H1 (cell line): ENCODE measurements at regions not wholly inside any gene's neighbourhood (a gene's known extent, or its start where the extent isn't known, plus 50 kb on each side); places are given as distances from the start of the nearest gene placed in this dataset.

ENCODE experiments used
- CTCF ChIA-PET: fragments of 300-600 bp; sonication (Branson Sonifier 250); formaldehyde crosslinking; loops from one replicate; lab custom pipeline; 2021; ENCODE audit not compliant: partially characterized antibody; lab: Charles Lee
- POLR2A ChIA-PET: fragments of 300-600 bp; sonication (Branson Sonifier 250); formaldehyde crosslinking; loops from one replicate; lab custom pipeline; 2021; ENCODE audit warnings: inconsistent platforms; ENCODE audit not compliant: partially characterized antibody; lab: Charles Lee
- DNase-seq, 2 experiments: peaks; one replicate each; pipeline versions ENCODE4 v3.0.0 to v3.0.0-alpha.2; 2010 to 2022; ENCODE audit warnings: low spot score in 2 of 2, low read depth in 1 of 2, mixed read lengths in 1 of 2
- FAIRE-seq: peaks from 2 replicates; lab custom pipeline; 2011; peaks lifted over from hg19 to GRCh38; lab: Jason Lieb, UNC
- H2AFZ ChIP-seq: 2 replicates; pipeline ENCODE4 v1.8.1; 2012; ENCODE audit warnings: low read length, inconsistent platforms
- H2AK5ac ChIP-seq: 2 replicates; pipeline ENCODE4 v1.6.1; 2013; ENCODE audit warnings: low read depth, low read length
- H2BK120ac ChIP-seq: replicated peaks from 2 replicates; pipeline ENCODE3; 2013; ENCODE audit warnings: low read depth, low read length, inconsistent platforms
- H2BK12ac ChIP-seq: 2 replicates; pipeline ENCODE4 v1.6.1; 2013; ENCODE audit warnings: low read depth, low read length
- H2BK15ac ChIP-seq: 2 replicates; pipeline ENCODE4 v1.6.1; 2013; ENCODE audit warnings: low read length
- H2BK20ac ChIP-seq: 2 replicates; pipeline ENCODE4 v1.6.1; 2013; ENCODE audit warnings: low read length
- H2BK5ac ChIP-seq: 2 replicates; pipeline ENCODE4 v1.6.1; 2013; ENCODE audit warnings: low read depth, low read length
- H3K14ac ChIP-seq: 2 replicates; pipeline ENCODE4 v1.6.1; 2013; ENCODE audit warnings: inconsistent platforms; ENCODE audit not compliant: insufficient read length
- H3K18ac ChIP-seq: 2 replicates; pipeline ENCODE4 v1.6.1; 2013; ENCODE audit warnings: low read length; ENCODE audit errors: extremely low read depth
- H3K23ac ChIP-seq: 2 replicates; pipeline ENCODE4 v1.6.1; 2013; ENCODE audit warnings: inconsistent platforms; ENCODE audit not compliant: insufficient read length
- H3K23me2 ChIP-seq: 2 replicates; pipeline ENCODE4 v1.6.1; 2013; ENCODE audit warnings: low read depth, low read length
- H3K27ac ChIP-seq: 2 replicates; pipeline ENCODE4 v1.6.1; 2011; ENCODE audit warnings: low read depth, low read length, inconsistent platforms
- H3K27me3 ChIP-seq, 4 experiments: replicated peaks in 1 of 4; 1 replicate in 1 of 4; 2 replicates in 3 of 4; pipeline versions ENCODE4 v1.6.1 to v1.8.1; 2011 to 2013; ENCODE audit warnings: low read length in 3 of 4, mild to moderate bottlenecking in 3 of 4, inconsistent platforms in 2 of 4, mixed read lengths in 2 of 4, moderate library complexity in 1 of 4; ENCODE audit not compliant: control insufficient read depth in 3 of 4, insufficient read depth in 3 of 4; ENCODE audit errors: extremely low read depth in 1 of 4
- H3K36me3 ChIP-seq, 4 experiments: 2 replicates each; pipeline versions ENCODE4 v1.6.1 to v1.8.1; 2011 to 2013; ENCODE audit warnings: mild to moderate bottlenecking in 4 of 4, low read length in 3 of 4, moderate library complexity in 2 of 4, control low read depth in 1 of 4, inconsistent platforms in 1 of 4; ENCODE audit not compliant: insufficient read depth in 4 of 4, control insufficient read depth in 2 of 4
- H3K4ac ChIP-seq: replicated peaks from 2 replicates; pipeline ENCODE3; 2013; ENCODE audit warnings: low read length, low read depth, mixed read lengths, inconsistent platforms; ENCODE audit not compliant: insufficient read length
- H3K4me1 ChIP-seq, 4 experiments: replicated peaks in 1 of 4; 1 replicate in 1 of 4; 2 replicates in 3 of 4; pipeline versions ENCODE4 v1.6.1 to v1.8.1; 2011 to 2013; ENCODE audit warnings: low read length in 3 of 4, inconsistent platforms in 2 of 4, mixed read lengths in 1 of 4; ENCODE audit not compliant: insufficient read depth in 4 of 4, control insufficient read depth in 3 of 4
- H3K4me2 ChIP-seq, 2 experiments: 2 replicates each; pipeline versions ENCODE4 v1.6.1 to v1.8.1; 2011 to 2013; ENCODE audit warnings: low read depth in 2 of 2, low read length in 2 of 2, control low read depth in 1 of 2, inconsistent platforms in 1 of 2, mild to moderate bottlenecking in 1 of 2; ENCODE audit not compliant: insufficient read depth in 1 of 2
- H3K4me3 ChIP-seq, 4 experiments: fragments of 200-600, 300-600 bp in 1 of 4; sonication (generic), shearing (Covaris generic), sonication (Bioruptor Twin) in 1 of 4; 2 replicates each; pipeline versions ENCODE4 v1.5.1 to v1.8.1; 2011 to 2016; ENCODE audit warnings: low read length in 4 of 4, low read depth in 3 of 4, control low read depth in 2 of 4, inconsistent platforms in 2 of 4, mild to moderate bottlenecking in 2 of 4, mixed read lengths in 1 of 4, moderate library complexity in 1 of 4; ENCODE audit not compliant: insufficient read depth in 2 of 4; ENCODE audit errors: extremely low read depth in 1 of 4
- H3K56ac ChIP-seq: replicated peaks from 2 replicates; pipeline ENCODE3; 2013; ENCODE audit warnings: low read depth, mild to moderate bottlenecking, mixed read lengths, low read length, inconsistent platforms; ENCODE audit not compliant: insufficient read length
- H3K79me1 ChIP-seq: 2 replicates; pipeline ENCODE4 v1.6.1; 2013; ENCODE audit warnings: low read depth, low read length, control low read depth
- H3K79me2 ChIP-seq, 2 experiments: 2 replicates each; pipeline versions ENCODE4 v1.6.1 to v1.8.1; 2012 to 2013; ENCODE audit warnings: low read length in 2 of 2, mild to moderate bottlenecking in 2 of 2, inconsistent platforms in 1 of 2; ENCODE audit not compliant: insufficient read depth in 2 of 2, control insufficient read depth in 1 of 2
- H3K9ac ChIP-seq, 4 experiments: replicated peaks in 1 of 4; 1 replicate in 1 of 4; 2 replicates in 3 of 4; pipeline versions ENCODE4 v1.6.1 to v1.8.1; 2011 to 2013; ENCODE audit warnings: low read depth in 3 of 4, low read length in 3 of 4, control low read depth in 2 of 4, mild to moderate bottlenecking in 2 of 4, moderate library complexity in 2 of 4, inconsistent platforms in 1 of 4; ENCODE audit errors: extremely low read depth in 1 of 4
- H3K9me3 ChIP-seq, 2 experiments: 2 replicates each; pipeline versions ENCODE4 v1.6.1 to v1.8.1; 2012 to 2013; ENCODE audit warnings: mild to moderate bottlenecking in 2 of 2, moderate library complexity in 2 of 2, control low read depth in 1 of 2, inconsistent platforms in 1 of 2, low read depth in 1 of 2, low read length in 1 of 2, mixed read lengths in 1 of 2; ENCODE audit not compliant: insufficient read depth in 2 of 2
- H4K20me1 ChIP-seq, 2 experiments: replicated peaks in 1 of 2; 2 replicates each; pipeline versions ENCODE3 to v1.8.1; 2011 to 2013; ENCODE audit warnings: inconsistent platforms in 2 of 2, low read length in 2 of 2, mild to moderate bottlenecking in 1 of 2; ENCODE audit not compliant: insufficient read depth in 2 of 2, control insufficient read depth in 1 of 2
- H4K5ac ChIP-seq: 2 replicates; pipeline ENCODE4 v1.6.1; 2013; ENCODE audit warnings: low read length, low read depth, mixed read lengths, inconsistent platforms; ENCODE audit not compliant: insufficient read length
- H4K8ac ChIP-seq: 2 replicates; pipeline ENCODE4 v1.8.0; 2013; ENCODE audit warnings: mild to moderate bottlenecking, moderate library complexity, low read length, inconsistent platforms; ENCODE audit not compliant: insufficient read depth; ENCODE audit errors: extremely low read depth
- H4K91ac ChIP-seq: replicated peaks from 2 replicates; pipeline ENCODE3; 2013; ENCODE audit warnings: low read length, mixed read lengths, inconsistent platforms; ENCODE audit not compliant: insufficient read length
- KDM5A ChIP-seq: fragments of 200-600 bp; IDR thresholded peaks from 2 replicates; pipeline ENCODE4 v1.7.1; 2012; ENCODE audit warnings: mild to moderate bottlenecking, low read length, inconsistent platforms, mixed read lengths
- WGBS, 2 experiments: shearing (Covaris generic) in 1 of 2; methylation state at CpG; one replicate each; pipeline versions ENCODE4 v1.1.6 to v1.1.7; 2013 to 2015; ENCODE audit warnings: low lambda C conversion rate in 2 of 2, mixed read lengths in 2 of 2, inconsistent platforms in 1 of 2, low coverage in 1 of 2, missing lambda C conversion rate in 1 of 2; ENCODE audit not compliant: insufficient replicate concordance in 2 of 2, insufficient coverage in 1 of 2, insufficient read length in 1 of 2; ENCODE audit errors: extremely low coverage in 1 of 2, missing lambda C conversion rate in 1 of 2; 5-methylcytosine and 5-hydroxymethylcytosine counted together

DNA sequence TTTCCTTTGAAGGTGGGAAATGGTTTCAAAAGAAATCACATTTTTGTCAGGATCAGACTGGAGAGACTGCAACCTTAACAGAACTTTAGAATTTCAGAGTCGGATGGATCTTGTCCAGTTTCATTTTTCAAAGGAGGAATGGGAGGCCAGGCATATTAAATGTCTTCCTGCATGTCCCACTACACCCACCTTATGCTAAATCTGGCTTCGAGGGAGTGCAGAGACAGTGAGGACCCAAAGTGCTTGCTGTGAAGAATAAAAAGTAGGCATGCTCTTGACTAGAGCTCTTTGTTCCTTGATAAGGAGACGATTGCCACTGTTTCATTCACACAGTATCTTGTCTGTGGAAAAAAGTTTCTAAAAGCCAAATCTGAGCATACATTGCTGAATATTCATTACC lies 197.6 kb downstream of the SLC4A3 start:
- Histone ChIP-seq H3K23me2 (no peaks in the 10 kb centered on the region), H2BK120ac (no peak overlapping the region), H3K27me3 (peaks cover 0 to 2% (median 0%) of the 10 kb centered on the region in 4 experiments; a peak in 1 of 7 replicates), H3K4me1 (no peaks in the 10 kb centered on the region), H3K27ac (no peak overlapping the region), H3K4me3 (no peak overlapping the region), H2BK15ac (no peak overlapping the region), H4K8ac (no peak overlapping the region), H4K91ac (no peak overlapping the region), H3K9ac (no peak overlapping the region), H2BK20ac (no peak overlapping the region), H3K79me2 (no peaks in the 10 kb centered on the region), H3K4ac (no peak overlapping the region), H3K56ac (no peak overlapping the region), H2BK5ac (no peak overlapping the region)
- 93% methylated on average over 3 of the region's 3 CpGs; no CpG with 5 or more reads in 1 of the 2 experiments for WGBS, 2 experiments
- CTCF ChIA-PET, result interaction anchor here (0.6 kb wide), 1 partner anchor 39 kb away, joined by 3 read pairs; no protein-coding TSS in a partner anchor
- no peak for TF ChIP-seq KDM5A
- TF ChIP-seq, all 59 proteins: peak for 0
- Histone ChIP-seq H3K18ac (no peak overlapping the region), H3K14ac (no peak overlapping the region), H2AK5ac (no peak overlapping the region), H3K9me3 (peaks cover 2% of the 10 kb centered on the region in 2 experiments), H3K4me2 (no peak overlapping the region), H4K5ac (no peak overlapping the region), H3K23ac (no peak overlapping the region), H2BK12ac (no peak overlapping the region), H3K36me3 (no peaks in the 10 kb centered on the region), H2AFZ (no peak overlapping the region), H3K79me1 (no peaks in the 10 kb centered on the region), H4K20me1 (no peaks in the 10 kb centered on the region)
- no peak for FAIRE-seq
- POLR2A ChIA-PET, result no interaction called here
- DNase-seq, result no peak
